ENCODE measurements at regions not wholly inside any gene's neighbourhood (a gene's known extent, or its start where the extent isn't known, plus 50 kb on each side); places are given as distances from the start of the nearest gene placed in this dataset.

DNA sequence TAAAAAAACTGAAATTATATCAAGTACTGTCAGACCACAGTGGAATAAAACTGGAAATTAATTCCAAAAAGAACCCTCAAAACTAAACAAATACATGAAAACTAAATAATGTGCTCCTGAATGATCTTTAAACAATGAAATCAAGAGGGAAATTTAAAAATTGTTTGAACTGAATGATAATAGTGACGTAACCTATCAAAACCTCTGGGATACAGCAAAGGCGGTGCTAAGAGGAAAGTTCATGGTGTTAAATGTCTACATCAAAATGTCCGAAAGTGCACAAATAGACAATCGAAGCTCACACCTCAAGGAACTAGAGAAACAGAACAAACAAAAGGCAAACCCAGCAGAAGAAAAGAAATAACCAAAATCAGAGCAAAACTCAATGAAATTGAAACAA lies 70.8 kb upstream of the TUBA3C start:
- Histone ChIP-seq H3K9me3 (ENCODE audit: control insufficient read depth, low read length) (no peaks in the 10 kb centered on the region), H3K27ac (no peak overlapping the region), H3K27me3 (ENCODE audit: control insufficient read depth, insufficient read depth, low read length) (no peaks in the 10 kb centered on the region), H3K36me3 (ENCODE audit: control insufficient read depth, insufficient read depth, low read length) (no peaks in the 10 kb centered on the region), H3K4me1 (no peaks in the 10 kb centered on the region), H3K4me2 (ENCODE audit: low read length) (no peak overlapping the region), H3K4me3 (ENCODE audit: low read depth, low read length) (no peak overlapping the region), H3K79me2 (no peaks in the 10 kb centered on the region), H2AFZ (no peak overlapping the region), H3K9ac (no peak overlapping the region)
- TF ChIP-seq CTCF (IDR thresholded peaks at IDR 0.05): no peak

- Histone ChIP-seq H3K79me2 (no peaks in the 10 kb centered on the region), H3K4me3 (ENCODE audit: low read depth, low read length) (no peak overlapping the region), H3K4me1 (no peaks in the 10 kb centered on the region), H3K27ac (no peak overlapping the region), H3K9me3 (ENCODE audit: control insufficient read depth, low read length) (no peaks in the 10 kb centered on the region), H3K9ac (no peak overlapping the region), H3K4me2 (ENCODE audit: low read length) (no peak overlapping the region), H3K27me3 (ENCODE audit: control insufficient read depth, insufficient read depth, low read length) (no peaks in the 10 kb centered on the region), H3K36me3 (ENCODE audit: control insufficient read depth, insufficient read depth, low read length) (no peaks in the 10 kb centered on the region), H2AFZ (no peak overlapping the region)
- no peak for TF ChIP-seq CTCF (IDR thresholded peaks at IDR 0.05)
Observed at GRCh38 chr13:19239114-19239860, 57.7 kb upstream of the TUBA3C start.

Measured in parathyroid adenoma (tissue), 2 donors.